Upper lobe of left lung (tissue), 6 donors: ENCODE measurements at regions not wholly inside any gene's neighbourhood (a gene's known extent, or its start where the extent isn't known, plus 50 kb on each side); places are given as distances from the start of the nearest gene placed in this dataset.

Source experiments
- ATAC-seq, 2 donors: fragments of 200-7000 bp; cut with Tn5 transposase; one replicate each; pipeline ENCODE4 v1.9.1; 2022; ENCODE audit warnings: mild to moderate bottlenecking in 2 of 2, moderate library complexity in 2 of 2; ENCODE audit not compliant: low FRiP score in 2 of 2
- DNase-seq, 2 donors: peaks; one replicate each; pipeline ENCODE4 v3.0.0-alpha.2; 2019 to 2020
- H3K27ac ChIP-seq, 4 donors: fragments of 200-600 bp; sonication (generic); one replicate each; pipeline ENCODE4 v1.5.1; 2016 to 2019
- H3K27me3 ChIP-seq, 4 donors: fragments of 200-600 bp; sonication (generic); one replicate each; pipeline ENCODE4 v1.5.1; 2017 to 2019
- H3K36me3 ChIP-seq, 4 donors: fragments of 200-600 bp; sonication (generic); one replicate each; pipeline ENCODE4 v1.5.1; 2016 to 2019
- H3K4me1 ChIP-seq, 4 donors: fragments of 200-600 bp; sonication (generic); one replicate each; pipeline ENCODE4 v1.5.1; 2018 to 2019
- H3K4me3 ChIP-seq, 4 donors: fragments of 200-600 bp; sonication (generic); one replicate each; pipeline ENCODE4 v1.5.1; 2017 to 2019; ENCODE audit warnings: mild to moderate bottlenecking in 2 of 4, moderate library complexity in 1 of 4
- H3K9me3 ChIP-seq, 4 donors: fragments of 200-600 bp; sonication (generic); one replicate each; pipeline ENCODE4 v1.5.1; 2018 to 2019
- EP300 ChIP-seq, 4 donors: sonication (generic); formaldehyde crosslinking; IDR thresholded peaks; one replicate each; pipeline ENCODE4 v1.5.1; 2017; ENCODE audit warnings: antibody characterized with exemption in 4 of 4, control low read depth in 2 of 4
- POLR2A ChIP-seq, 4 donors: fragments of 450-650 bp; IDR thresholded peaks; one replicate each; pipeline ENCODE4 v1.5.1; 2016 to 2017; ENCODE audit warnings: antibody characterized with exemption in 4 of 4, mild to moderate bottlenecking in 2 of 4
- POLR2AphosphoS5 ChIP-seq, 2 donors: sonication (generic); formaldehyde crosslinking; IDR thresholded peaks; one replicate each; pipeline ENCODE4 v1.5.1; 2017; ENCODE audit warnings: antibody characterized with exemption in 2 of 2
- WGBS, 2 donors: methylation state at CpG; one replicate each; pipeline ENCODE4 v1.1.5; 2017 to 2018; 5-methylcytosine and 5-hydroxymethylcytosine counted together
- TF ChIP-seq, protein P1 (sequence below), 6 experiments: fragments of 450-650 bp in 4 of 6; fragments of 200-600 bp in 2 of 6; sonication (generic) in 2 of 6; IDR thresholded peaks; one replicate each; pipeline ENCODE4 v1.5.1; 2016 to 2019; ENCODE audit warnings: antibody characterized with exemption in 6 of 6
- donor health status: DM: no; HTN: no; CAD: no; lungs with moderate emphysema.
- donor health status: DM: no; HTN: yes; CAD: no; lungs with severe emphysema.

DNA sequence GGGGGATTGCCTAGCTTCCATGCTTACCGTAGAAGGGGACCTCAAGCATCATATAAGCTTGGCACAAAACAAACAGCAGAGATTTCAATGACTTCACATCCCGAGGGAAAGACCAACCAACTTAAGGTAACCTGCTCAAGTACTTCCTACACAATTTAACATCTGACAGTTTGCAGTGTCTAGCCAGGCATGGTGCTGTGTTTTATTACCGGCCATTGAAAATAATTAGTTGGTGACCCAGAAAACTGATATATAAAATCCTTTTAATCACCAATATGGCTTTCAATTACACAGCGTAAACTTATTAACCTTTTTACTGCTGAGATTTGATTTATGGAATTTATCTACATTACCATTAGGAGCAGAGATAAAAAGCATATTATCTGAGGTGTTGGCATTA is 268.3 kb downstream of the ARRDC4 start:
- Histone ChIP-seq H3K4me1 (no peaks in the 10 kb centered on the region), H3K4me3 (no peak overlapping the region), H3K27me3 (no peaks in the 10 kb centered on the region), H3K36me3 (no peaks in the 10 kb centered on the region), H3K27ac (no peak overlapping the region), H3K9me3 (no peaks in the 10 kb centered on the region)
- no peak for ATAC-seq
- no peak for DNase-seq
- WGBS, 2 donors, result 75 to 78% methylated on average over 4 of the region's 4 CpGs
- TF ChIP-seq, protein P1, sequence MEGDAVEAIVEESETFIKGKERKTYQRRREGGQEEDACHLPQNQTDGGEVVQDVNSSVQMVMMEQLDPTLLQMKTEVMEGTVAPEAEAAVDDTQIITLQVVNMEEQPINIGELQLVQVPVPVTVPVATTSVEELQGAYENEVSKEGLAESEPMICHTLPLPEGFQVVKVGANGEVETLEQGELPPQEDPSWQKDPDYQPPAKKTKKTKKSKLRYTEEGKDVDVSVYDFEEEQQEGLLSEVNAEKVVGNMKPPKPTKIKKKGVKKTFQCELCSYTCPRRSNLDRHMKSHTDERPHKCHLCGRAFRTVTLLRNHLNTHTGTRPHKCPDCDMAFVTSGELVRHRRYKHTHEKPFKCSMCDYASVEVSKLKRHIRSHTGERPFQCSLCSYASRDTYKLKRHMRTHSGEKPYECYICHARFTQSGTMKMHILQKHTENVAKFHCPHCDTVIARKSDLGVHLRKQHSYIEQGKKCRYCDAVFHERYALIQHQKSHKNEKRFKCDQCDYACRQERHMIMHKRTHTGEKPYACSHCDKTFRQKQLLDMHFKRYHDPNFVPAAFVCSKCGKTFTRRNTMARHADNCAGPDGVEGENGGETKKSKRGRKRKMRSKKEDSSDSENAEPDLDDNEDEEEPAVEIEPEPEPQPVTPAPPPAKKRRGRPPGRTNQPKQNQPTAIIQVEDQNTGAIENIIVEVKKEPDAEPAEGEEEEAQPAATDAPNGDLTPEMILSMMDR (IDR thresholded peaks at IDR 0.05), result no peak
- TF ChIP-seq POLR2AphosphoS5 (IDR thresholded peaks at IDR 0.05) (no peak), POLR2A (IDR thresholded peaks at IDR 0.05) (no peak), EP300 (IDR thresholded peaks at IDR 0.05) (no peak)

DNA sequence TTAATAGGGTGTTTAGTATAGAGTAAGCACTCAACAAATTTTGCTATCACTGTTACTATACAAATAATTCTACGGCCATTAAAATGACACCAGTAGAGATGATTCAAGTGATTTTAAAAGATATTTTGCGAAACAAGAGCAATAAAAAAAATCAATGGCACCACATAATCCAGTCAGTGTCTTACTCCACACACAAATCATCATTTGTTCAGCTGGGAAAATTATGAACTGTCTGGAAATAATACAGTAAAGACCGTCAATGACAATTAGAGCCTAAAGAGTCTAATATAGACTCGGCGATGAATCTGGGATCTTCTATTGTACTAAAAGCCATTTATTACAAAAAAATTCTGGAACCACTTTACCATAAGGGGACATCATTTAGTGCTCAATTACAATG is 270.5 kb downstream of the ARRDC4 start:
- 91 to 92% methylated on average over 5 of the region's 5 CpGs for WGBS, 2 donors
- DNase-seq (no peak), ATAC-seq (no peak)
- TF ChIP-seq, protein P1 (IDR thresholded peaks at IDR 0.05), result no peak
- no peak for TF ChIP-seq POLR2AphosphoS5 (IDR thresholded peaks at IDR 0.05)
- no peak for TF ChIP-seq POLR2A (IDR thresholded peaks at IDR 0.05)
- TF ChIP-seq EP300 (IDR thresholded peaks at IDR 0.05), result no peak
- Histone ChIP-seq H3K9me3 (no peaks in the 10 kb centered on the region), H3K27me3 (no peaks in the 10 kb centered on the region), H3K36me3 (no peaks in the 10 kb centered on the region), H3K27ac (no peak overlapping the region), H3K4me1 (no peaks in the 10 kb centered on the region), H3K4me3 (no peak overlapping the region)

DNA sequence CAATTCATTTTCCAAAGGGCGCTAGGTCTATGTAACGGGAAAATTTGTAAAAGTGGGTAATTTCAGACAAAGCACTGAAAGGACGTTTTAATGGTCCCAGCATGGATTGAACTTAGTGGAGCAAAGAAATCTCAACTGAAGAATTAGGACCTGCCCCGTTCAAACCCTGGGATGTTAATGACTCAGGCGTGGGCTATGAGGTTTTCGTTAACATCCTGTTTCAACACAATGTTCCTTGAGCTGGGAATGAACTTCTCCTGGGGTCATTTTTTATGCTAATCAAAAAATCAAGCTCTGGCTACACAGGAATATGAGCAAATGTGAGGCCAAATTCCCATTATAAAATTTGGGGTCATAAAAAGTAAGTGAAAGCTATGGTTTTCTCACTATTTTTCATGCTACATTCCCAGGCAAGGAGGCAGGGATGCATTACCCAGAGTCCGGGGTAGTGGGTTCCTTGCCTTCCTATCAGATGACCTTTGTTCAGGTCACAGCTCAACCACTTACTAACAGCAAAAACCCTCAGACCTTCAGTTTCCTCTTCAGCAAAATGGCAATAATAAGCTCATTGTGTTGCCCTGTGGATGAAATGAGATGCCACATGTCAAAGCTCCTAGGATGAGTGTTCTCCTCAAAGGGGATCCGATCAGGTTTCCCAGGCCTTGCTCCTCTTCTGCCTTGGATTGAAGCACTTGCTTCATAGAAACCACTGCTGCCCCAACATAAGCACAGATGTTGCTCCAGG is 271.4 kb downstream of the ARRDC4 start:
- no peak for TF ChIP-seq POLR2AphosphoS5 (IDR thresholded peaks at IDR 0.05)
- TF ChIP-seq, protein P1 (IDR thresholded peaks at IDR 0.05), result no peak
- TF ChIP-seq POLR2A (IDR thresholded peaks at IDR 0.05), result no peak
- no peak for TF ChIP-seq EP300 (IDR thresholded peaks at IDR 0.05)

DNA sequence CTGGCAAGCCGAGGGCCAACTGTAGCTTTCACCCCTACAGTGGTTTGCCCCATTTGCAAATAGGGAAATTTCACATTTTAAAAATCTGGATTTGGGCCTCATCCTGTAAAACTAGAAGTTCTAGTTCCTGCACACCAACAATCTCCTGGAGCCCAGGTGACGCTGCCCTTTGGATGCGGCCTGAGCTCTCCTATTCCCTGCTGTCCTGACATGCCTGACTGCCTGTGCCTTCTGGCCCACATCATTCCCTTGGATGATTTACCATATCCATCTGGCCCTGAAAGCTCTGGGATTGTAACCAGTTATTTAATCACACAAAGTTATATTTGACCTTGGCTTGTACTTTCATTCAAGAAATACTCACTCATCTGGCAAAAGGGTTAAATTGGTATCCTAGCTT is 272.3 kb downstream of the ARRDC4 start:
- Histone ChIP-seq H3K27me3 (no peaks in the 10 kb centered on the region), H3K4me1 (no peaks in the 10 kb centered on the region), H3K9me3 (no peaks in the 10 kb centered on the region), H3K27ac (no peak overlapping the region), H3K36me3 (no peaks in the 10 kb centered on the region), H3K4me3 (no peak overlapping the region)
- WGBS, 2 donors, result 87 to 88% methylated on average over 2 to 3 of the region's 3 CpGs
- DNase-seq (no peak), ATAC-seq (no peak)
- no peak for TF ChIP-seq EP300 (IDR thresholded peaks at IDR 0.05)
- no peak for TF ChIP-seq POLR2A (IDR thresholded peaks at IDR 0.05)
- TF ChIP-seq, protein P1 (IDR thresholded peaks at IDR 0.05), result no peak
- no peak for TF ChIP-seq POLR2AphosphoS5 (IDR thresholded peaks at IDR 0.05)

More for the DNA sequence above, 271.4 kb downstream of the ARRDC4 start:
- Histone ChIP-seq H3K9me3 (no peaks in the 10 kb centered on the region), H3K27ac (no peak overlapping the region), H3K4me1 (no peaks in the 10 kb centered on the region), H3K27me3 (no peaks in the 10 kb centered on the region), H3K36me3 (no peaks in the 10 kb centered on the region), H3K4me3 (no peak overlapping the region)
- DNase-seq, result no peak
- 74 to 75% methylated on average over 8 of the region's 8 CpGs for WGBS, 2 donors
- ATAC-seq, result no peak

DNA sequence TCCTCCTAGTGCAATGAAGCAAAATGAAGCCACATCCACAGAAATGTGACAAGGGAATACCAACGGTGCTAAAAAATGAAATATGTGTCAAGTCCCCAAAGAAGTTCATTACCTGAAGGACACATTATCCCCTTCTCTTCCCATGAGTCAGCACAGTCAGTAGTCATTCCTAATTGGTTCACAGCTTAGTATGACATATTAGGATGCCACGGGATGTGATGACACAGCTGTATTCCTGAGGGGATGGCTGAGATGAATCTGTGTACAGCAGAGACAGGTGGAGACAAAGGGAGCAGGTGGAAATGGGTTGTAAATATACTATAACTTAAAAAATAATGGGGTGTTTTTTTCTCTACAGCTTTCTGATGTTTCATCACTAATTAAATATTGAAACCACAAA is 273.4 kb downstream of the ARRDC4 start:
- TF ChIP-seq EP300 (IDR thresholded peaks at IDR 0.05) (no peak), POLR2A (IDR thresholded peaks at IDR 0.05) (no peak), POLR2AphosphoS5 (IDR thresholded peaks at IDR 0.05) (no peak)
- TF ChIP-seq, protein P1 (IDR thresholded peaks at IDR 0.05), result no peak
- no peak overlapping the region for H3K27ac ChIP-seq
- WGBS, 2 donors, result 79 to 81% methylated on average over 2 of the region's 2 CpGs
- no peaks in the 10 kb centered on the region for H3K4me1 ChIP-seq
- H3K4me3 ChIP-seq, result no peak overlapping the region
- no peaks in the 10 kb centered on the region for H3K27me3 ChIP-seq
- ATAC-seq, result no peak
- H3K9me3 ChIP-seq, result no peaks in the 10 kb centered on the region
- no peaks in the 10 kb centered on the region for H3K36me3 ChIP-seq
- DNase-seq, result no peak
